NCI-H460 (cell line): ENCODE measurements at regions not wholly inside any gene's neighbourhood (a gene's known extent, or its start where the extent isn't known, plus 50 kb on each side); places are given as distances from the start of the nearest gene placed in this dataset.

ENCODE experiments used
- DNase-seq: peaks from one replicate; pipeline ENCODE4 v3.0.0-alpha.2; 2016; ENCODE audit warnings: low read depth; ENCODE audit errors: extremely low read depth

DNA sequence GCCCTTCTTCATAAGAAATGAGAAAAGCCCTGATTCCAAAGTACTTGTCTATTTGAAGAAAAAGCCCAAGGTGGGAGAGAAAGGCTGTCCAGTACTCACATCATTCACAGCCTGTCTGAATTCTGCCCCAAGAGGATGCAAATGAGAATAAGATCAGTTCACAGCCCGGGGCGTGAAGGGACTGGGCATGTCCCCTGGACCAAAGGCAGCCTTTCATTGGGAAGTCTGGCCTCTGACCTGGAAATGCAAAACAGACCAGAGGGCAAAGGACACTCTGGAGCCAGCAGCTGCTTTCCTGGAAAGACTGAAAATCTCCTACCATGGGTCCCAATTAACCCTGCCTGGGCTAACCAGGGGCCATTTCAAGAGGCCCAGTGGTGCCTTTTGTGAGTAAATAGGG lies 191.2 kb upstream of the PELI2 start:
- DNase-seq: no peak

DNA sequence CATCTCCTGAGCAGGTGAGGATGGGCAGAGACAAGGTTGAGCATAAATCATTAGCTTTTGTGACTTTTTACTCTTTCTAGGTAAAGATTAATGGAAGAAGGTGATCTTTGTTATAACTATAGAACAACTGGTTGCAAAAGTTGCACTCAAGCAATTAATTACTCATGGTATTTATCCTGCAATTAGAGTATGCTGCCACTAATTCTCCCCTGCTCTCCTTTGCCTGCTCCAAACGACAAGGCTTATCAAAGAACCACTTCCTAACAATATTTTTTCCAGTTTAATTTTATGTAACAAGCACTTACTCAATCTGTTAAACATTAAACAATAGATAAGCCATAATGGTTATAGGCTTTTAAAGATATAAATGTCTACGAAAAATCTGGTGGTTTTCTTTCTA lies 189.9 kb upstream of the PELI2 start:
- no peak for DNase-seq

DNA sequence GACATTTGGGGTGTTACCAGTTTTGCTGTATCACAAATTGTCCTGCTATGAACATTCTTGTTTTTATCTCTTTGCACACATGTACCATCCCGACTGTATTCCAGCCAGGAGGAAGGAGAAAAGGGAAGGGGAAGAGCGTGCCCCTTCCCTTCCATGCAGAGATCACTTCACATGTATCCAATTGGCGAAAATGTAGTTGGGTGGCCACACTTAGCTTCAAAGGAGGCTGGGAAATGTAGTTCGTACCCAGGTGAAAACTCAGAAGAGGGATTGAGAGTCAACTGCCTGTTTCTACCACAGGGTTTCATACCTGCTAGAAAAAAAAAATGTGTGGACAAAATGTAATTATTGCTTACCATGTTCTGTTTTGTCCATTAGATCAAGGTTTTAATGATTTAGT lies 189.1 kb upstream of the PELI2 start:
- DNase-seq: no peak

DNA sequence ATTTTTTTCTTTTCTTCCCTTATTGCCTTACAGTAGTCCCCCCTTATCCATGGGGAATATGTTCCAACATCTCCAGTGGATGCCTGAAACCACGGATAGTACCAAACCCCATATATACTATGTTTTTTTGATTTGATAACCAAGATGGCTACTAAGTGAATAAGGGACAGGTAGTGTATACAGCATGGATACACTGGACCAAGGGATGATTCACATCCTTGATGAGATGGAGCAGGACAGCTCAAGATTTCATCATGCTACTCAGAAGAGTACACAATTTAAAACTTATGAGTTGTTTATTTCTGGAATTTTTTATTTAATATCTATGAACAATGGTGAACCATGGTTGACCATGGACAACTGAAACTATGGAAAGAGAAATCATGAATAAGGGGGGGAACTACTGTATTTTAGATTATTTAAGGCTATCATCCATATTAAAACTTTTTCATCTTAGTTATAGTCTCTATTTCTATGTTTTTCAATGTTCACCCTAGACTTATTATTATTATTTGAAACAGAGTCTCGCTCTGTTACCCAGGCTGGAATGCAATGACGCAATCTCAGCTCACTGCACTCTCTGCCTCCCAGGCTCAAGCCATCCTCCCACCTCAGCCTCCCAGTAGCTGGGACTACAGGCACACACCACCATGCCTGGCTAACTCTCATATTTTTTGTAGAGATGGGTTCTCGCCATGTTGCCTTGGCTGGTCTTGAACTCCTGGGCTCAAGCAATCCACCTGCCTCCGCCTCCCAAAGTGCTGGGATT lies 188.0 kb upstream of the PELI2 start:
- no peak for DNase-seq

DNA sequence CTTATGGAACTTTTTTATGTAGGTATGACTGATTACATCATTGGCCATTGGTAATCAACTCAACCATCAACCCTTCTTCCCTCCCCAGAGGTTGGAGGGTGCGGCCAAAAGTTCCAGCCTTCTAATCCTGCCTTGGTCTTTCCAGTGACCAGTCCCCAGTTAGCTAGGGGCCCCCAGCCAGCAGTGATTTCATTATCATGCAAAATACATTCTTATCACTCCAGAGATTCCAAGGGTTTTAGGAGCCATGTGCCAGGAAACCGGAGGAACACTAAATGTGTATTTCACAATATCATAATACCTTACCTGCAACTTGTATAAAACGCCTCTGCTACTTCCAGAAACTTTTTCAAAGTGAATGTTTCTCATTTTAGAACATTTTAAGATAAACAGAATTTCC lies 181.5 kb upstream of the PELI2 start:
- DNase-seq: no peak

DNA sequence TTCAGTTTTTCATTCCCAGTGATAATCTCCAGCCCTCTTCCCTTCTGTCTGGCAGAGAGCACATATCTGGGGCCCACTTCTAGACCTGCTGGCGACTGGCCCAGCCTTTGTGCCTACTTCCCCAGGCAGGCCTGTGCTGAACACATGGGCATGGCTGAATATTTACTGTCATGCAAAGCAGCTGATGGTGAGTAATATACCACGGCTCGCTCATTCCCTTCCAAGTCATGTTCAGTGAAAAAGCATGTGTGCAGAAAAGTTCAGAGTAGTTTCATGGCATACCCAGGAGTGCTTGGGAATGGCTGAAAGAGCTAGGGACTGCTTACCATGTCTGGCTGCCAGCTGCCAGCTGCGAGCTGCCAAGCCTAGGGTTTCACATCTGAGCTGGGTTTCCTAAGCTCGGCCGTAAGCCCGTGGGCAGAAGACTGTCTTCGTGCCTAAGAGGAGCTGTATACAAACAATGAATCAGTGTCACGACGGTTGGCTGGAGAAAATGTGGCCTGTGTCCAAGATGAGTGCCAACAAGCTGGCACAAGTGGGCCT lies 179.9 kb upstream of the PELI2 start:
- no peak for DNase-seq

DNA sequence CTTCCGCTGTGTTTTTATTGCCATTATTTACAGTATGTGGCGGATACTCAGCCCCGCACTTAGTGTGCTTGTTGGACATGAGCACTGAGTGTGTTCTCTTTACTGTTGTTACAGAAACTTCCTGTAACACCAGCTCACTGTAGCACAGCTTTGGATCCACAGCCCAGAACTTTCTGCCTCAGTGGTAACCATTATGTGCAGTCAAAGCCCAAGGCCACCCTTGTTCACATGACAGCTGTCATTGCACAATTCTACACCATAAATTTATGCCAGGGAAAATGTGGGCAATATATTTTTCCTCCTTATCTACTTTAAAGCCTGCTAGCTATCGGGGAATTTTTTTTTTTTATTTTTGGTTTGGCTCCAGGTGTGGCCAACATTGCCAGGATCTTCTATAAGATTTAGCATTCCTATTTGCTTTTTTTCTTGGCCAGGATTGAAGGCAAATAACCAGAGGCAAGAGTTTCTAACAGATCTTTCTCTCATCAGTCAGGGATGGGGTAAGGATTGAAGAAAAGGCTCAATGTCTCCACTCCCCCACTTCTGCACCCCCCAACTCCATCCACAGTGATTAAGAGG lies 176.0 kb upstream of the PELI2 start:
- no peak for DNase-seq

DNA sequence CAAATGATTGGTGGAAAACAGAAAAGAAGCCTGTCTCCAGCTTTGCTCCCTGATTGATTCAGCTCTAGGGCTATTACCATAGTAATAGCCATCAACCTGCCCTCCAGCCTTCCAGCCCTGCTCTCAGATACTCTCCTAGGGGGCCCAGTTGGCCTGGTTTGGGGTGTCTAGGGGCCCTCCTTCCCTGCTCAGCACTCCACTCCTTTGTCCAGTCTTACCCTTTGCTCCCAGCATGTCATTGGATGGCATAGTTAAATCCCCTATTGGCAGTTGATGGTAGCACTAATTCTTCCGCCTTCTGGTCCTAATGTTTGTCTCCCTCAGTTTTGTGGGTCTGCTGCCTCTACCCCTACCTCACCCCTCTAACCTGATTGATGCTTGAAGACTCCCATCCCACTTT lies 175.4 kb upstream of the PELI2 start:
- DNase-seq: no peak

DNA sequence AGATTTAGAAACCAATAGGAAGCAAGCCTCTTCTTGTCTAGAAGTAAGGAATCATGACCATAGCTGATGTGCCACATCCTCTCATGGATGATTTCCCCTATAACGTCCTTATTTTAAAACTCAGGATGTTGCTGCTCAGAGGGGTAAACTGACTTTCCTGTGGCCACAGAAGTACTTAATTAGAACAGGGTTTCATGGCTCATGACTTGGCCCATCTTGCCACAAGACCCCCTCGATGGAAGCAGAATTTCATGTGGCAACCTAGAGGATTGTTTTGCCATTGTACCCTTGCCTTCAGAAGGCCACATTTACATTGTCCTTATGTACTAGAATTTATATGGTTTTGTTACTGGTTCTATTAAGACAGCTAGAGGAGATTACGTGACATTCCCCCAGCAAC lies 173.5 kb upstream of the PELI2 start:
- no peak for DNase-seq

DNA sequence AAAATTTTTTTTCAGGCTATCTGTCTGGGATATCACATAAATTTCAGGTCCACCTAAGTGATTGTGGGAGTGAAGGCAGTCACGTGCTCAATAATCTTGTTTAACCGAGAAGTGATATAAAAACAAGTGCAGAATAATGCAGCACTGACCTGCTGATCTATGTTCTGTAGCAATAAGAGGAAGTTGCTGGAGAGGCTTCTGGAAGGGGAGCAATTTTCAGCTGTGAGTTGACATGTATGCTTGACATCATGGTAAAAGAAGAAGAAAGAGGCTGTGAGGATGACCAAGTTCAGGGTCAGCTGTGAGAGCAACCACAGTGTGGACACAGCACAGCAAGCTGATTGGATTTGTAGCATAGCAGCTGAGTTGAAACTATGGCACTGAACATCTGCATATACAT lies 172.0 kb upstream of the PELI2 start:
- no peak for DNase-seq

DNA sequence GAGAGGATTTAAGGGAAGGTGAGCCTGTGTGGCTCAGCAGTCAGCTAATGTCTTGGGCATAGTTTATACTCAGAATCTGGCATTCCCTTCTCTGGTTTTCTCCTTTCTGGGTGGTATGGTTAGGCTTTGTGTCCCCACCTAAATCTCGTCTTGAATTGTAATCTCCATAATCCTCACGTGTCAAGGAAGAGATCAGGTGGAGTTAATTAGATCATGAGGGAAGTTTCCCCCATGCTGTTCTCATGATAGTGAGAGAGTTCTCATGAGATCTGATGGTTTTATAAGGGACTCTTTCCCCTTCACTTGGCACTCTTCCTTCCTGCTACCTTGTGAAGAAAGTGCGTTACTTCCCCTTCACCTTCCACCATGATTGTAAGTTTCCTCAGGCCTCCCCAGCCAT lies 169.8 kb upstream of the PELI2 start:
- no peak for DNase-seq

DNA sequence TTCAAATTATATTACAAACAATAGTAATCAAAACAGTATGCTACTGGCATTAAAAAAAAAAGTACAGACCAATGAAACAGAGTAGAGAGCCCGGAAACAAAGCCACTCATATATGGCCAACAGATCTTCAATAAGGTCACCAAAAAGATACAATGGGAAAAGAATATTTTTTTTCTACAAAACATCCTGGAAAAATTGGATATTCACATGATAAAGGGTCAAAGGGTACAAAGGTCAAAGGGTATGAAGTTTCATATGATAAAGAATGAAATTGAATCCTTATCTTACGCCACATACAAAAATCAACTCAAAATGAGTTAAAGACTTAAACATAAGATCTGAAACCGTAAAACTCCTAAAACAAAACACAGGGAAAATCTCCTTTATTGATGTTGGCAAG lies 168.5 kb upstream of the PELI2 start:
- DNase-seq: no peak

DNA sequence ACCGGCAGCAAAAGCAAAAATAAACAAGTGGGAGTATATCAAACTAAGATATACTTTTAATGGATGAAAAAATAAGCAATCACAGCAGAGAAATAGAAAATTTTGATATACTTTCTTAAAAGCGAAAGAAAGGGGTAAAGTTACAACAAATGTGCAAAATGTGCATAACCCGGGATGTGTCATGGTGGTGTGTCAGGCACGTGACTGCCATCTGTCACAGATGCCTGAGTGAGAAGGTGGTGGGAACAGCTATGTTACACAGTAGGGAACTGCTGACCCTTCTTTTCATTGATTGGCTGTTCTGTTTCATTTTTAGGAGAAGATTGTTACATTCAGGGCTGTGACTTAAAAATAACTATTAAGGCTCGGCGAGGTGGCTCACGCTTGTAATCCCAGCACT lies 168.1 kb upstream of the PELI2 start:
- no peak for DNase-seq

DNA sequence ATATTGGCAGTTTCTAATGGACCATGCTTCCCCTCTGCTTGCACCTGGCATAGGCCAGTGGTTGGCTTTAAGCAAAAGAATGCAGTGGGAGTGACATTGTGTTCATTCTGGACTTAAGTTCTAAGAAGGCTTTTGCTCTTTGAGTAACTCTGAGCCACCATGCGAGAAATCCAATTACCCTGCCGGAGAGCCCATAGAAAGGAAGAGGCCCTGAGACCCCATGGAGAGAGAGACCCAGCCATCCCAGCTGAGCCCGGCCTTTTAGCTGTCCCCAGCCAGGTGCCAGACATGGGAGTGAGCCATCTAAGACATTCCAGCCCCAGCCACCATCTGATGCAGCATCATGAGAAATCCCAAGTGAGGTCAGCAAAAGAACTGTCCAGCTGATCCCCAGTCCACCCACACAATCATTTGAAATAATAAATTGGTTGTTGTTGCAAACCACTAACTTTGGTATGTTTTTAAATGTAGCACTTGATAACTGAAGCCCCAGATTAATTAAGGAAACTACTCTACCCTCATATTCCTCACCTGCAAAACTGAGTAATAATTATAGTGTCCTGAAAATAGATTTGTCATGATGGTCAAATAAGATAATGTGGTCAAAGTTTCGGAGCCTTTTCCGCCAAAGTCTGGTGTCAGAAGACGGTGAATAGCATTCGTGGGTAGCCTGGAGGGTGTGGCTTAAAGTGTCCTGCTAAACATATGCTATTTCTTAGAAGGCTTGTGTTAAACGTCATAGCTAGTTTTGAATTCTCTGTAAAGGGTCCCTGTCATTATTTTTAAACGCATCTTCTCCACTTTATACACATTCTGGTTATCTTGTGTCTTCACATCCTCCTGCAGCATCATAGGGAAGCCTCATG lies 166.6 kb upstream of the PELI2 start:
- DNase-seq: no peak

DNA sequence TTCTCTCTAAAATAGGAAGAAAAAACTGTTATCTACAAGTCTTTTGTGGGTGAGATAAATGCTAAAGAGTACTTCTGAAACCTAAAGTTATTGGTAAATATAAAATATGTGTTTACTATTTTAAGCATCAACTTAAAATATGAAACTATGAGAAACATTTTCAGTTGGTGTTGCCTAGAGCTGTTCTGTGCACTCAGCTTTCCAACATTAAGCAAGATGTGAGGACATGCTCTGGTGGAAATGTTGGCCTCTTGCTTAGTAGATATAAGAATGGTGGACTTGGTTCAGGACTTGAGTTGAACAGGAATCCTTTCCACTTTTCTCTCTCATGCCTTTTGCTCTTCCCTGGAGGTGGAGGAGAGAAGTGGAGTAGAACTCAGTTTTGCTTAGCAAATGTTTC lies 164.1 kb upstream of the PELI2 start:
- DNase-seq: no peak

DNA sequence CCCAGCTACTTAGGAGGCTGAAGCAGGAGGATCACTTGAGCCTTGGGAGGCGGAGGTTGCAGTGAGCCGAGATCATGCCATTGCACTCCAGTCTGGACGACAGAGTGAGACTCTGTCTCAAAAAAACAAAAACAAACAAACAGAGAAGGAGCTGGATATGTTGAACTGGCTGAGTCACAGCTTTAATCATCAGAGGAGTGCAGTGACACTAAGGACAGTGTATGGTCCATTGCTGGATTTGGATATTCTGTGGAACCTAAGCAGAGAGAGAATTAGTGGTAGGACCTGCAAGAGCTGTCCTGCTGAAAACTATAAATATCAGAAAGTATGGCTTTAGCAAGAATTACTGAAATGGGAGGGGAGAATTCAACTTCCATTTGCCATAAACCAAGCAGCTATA lies 163.0 kb upstream of the PELI2 start:
- DNase-seq: no peak

DNA sequence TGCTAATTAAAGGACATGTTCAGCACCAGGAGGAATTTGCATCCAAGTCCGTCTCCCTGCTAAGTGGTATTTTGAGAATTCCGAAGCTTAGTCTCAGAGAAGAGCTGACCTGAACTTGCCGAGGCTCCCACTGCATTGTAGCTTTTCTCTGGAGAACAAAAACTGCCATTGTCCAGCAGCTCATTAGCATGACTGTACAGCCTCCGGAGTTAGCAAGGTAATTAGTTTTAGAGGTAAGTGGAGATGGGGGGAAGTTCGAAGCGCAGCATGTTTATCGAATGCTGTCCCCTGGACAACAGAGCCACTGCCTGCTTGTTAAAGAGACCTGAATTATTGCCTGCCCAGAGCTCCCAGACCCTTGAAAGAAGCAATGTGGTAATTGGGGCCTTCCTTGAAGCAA lies 160.3 kb upstream of the PELI2 start:
- DNase-seq: no peak

DNA sequence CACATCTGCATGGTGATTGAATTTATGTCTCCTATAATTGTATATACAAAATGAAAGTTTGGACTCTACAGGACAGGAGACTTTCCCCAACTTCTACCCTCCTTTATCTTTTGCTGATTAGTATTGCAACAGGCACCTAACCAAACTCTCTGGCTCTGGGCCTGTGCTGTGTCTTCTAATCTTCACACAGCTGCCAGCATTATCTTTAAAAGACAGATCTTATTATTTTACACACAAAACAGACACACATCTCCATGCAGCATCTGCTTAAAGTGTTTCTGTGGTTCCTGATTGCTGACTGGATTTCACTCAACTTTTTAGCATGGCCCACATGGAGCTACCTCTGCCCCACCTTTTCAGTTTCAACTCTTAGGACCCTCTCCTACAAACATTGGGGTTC lies 154.9 kb upstream of the PELI2 start:
- DNase-seq: no peak

DNA sequence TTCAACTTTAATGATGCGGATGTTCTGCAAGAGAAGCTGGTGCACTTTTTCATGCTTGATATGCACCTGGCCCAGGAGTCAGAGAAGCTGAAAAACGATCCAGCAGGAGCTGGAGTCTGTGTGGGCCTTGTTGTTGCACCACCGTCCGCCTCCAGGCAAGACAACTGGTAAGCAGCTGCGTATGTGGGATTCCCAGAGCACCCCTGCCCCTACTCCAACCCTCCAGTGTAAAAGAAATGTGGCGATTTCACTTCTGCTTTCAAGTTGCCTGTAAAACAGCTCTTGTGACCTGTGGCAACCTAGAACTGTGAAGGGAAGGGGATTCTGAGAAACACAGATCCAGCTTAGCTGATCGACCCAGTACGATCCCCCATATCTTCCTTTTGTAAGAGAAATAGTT lies 154.1 kb upstream of the PELI2 start:
- no peak for DNase-seq

DNA sequence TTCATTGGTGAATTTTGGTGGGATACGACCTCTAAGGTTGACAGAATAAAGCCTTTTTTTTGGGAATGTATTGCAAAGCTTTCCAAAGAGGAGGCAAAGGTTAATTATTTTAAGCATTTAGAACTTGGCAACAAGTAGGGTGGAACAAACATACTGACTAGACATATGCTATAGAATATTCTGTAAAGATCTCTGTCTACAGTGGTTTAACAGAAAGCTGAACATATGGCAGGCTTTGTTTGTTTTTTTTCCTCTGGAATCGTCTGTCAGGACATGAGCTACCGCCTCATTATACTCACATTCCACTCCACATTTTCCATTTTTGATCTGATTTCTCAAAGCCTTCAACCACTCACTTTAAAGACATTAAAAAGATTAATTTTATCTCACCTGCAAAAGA lies 153.4 kb upstream of the PELI2 start:
- no peak for DNase-seq

DNA sequence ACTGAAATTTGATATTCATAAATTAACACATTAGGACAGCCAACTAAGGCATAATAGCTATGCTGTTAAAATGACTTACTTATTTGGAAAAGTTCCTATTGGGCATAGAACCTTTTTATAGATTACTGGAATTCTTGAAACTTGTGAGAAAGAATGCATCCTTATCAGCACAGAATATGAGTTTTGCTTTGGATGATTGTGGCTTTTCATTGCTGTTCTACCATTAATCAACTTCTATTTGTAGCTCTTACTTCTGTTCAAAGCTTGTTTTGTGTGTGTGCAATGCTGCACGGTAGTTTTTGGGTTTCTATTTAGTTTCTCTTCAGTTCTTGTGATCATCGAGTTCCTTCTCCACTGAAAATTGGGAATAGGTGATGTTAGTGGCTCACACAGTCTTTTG lies 152.4 kb upstream of the PELI2 start:
- DNase-seq: no peak

DNA sequence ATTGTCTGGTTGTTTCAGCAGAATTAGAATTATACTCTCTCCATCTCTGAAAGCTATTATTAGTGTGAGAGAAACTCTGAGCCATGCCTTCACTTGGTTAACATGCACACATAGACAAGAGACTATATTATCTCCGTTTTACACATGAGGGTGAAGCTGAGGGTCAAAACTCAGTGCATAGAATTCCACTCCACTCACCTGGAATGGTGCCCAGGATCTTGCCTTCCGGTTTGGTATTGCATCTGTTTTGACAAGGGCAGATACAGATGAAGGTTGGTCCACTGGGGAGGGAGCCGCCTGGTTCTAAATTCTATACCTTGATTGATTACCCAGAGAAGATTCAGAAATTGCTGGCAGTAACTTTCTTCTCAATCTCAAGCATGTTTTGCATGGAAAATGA lies 149.5 kb upstream of the PELI2 start:
- no peak for DNase-seq
